ENCODE measurements at regions not wholly inside any gene's neighbourhood (a gene's known extent, or its start where the extent isn't known, plus 50 kb on each side); places are given as distances from the start of the nearest gene placed in this dataset.
"Not testable (repeated sequence)": the region's sequence is repeated elsewhere in the genome, so short reads cannot be mapped to it uniquely, and the experiment has no call there.

DNA sequence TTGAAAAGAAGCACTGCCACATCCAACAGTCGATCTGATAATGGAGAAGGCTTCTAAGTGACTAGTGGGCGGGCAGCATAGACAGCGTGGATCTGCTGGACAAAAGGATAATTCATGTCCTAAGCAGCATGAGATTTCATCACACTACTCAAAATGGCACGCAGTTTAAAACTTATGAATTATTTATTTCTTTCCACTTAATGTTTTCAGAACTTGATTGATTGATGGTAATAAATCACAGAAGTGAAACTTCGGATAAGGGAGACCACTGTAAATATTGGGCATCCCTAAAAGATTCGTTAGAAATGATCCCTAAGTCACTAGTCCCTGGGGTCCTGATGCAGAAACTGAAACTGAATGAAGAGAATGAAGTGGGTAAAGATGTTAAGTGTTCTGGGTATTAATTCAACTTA, 93.0 kb upstream of the ANK2 start:
- Histone ChIP-seq H3K27me3 (no peaks in the 10 kb centered on the region), H3K4me3 (no peak overlapping the region)
- no peak for DNase-seq

DNA sequence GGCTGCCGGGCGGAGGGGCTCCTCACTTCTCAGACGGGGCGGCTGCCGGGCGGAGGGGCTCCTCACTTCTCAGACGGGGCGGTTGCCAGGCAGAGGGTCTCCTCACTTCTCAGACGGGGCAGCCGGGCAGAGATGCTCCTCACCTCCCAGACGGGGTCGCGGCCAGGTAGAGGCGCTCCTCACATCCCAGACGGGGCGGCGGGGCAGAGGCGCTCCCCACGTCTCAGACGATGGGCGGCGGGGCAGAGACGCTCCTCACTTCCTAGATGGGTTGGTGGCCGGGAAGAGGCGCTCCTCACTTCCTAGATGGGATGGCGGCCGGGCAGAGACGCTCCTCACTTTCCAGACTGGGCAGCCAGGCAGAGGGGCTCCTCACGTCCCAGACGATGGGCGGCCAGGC, 91.7 kb upstream of the ANK2 start:
- H3K4me3 ChIP-seq; DNase-seq; H3K27me3 ChIP-seq; H3K4me1 ChIP-seq; H3K9me3 ChIP-seq; H3K36me3 ChIP-seq; H3K27ac ChIP-seq; intact Hi-C loops (cut with DNase I; ENCODE audit: low total_unique reads): not testable (repeated sequence)
- 91 to 99% (median 96%) methylated on average over 18 to 23 of the region's 31 CpGs for WGBS, 5 donors

More for the DNA sequence above, 93.0 kb upstream of the ANK2 start:
- no peak for TF ChIP-seq EP300 (IDR thresholded peaks at IDR 0.05)
- TF ChIP-seq, protein P1, sequence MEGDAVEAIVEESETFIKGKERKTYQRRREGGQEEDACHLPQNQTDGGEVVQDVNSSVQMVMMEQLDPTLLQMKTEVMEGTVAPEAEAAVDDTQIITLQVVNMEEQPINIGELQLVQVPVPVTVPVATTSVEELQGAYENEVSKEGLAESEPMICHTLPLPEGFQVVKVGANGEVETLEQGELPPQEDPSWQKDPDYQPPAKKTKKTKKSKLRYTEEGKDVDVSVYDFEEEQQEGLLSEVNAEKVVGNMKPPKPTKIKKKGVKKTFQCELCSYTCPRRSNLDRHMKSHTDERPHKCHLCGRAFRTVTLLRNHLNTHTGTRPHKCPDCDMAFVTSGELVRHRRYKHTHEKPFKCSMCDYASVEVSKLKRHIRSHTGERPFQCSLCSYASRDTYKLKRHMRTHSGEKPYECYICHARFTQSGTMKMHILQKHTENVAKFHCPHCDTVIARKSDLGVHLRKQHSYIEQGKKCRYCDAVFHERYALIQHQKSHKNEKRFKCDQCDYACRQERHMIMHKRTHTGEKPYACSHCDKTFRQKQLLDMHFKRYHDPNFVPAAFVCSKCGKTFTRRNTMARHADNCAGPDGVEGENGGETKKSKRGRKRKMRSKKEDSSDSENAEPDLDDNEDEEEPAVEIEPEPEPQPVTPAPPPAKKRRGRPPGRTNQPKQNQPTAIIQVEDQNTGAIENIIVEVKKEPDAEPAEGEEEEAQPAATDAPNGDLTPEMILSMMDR (IDR thresholded peaks at IDR 0.05), result no peak
- TF ChIP-seq POLR2AphosphoS5 (IDR thresholded peaks at IDR 0.05), result no peak
- TF ChIP-seq POLR2A (IDR thresholded peaks at IDR 0.05), result no peak
- H3K36me3 ChIP-seq, result no peaks in the 10 kb centered on the region
- H3K27ac ChIP-seq, result no peak overlapping the region
- intact Hi-C loops (cut with DNase I; ENCODE audit: low total_unique reads), result no loop called here
- WGBS, 5 donors, result 71 to 75% (median 73%) methylated on average over 6 of the region's 6 CpGs
- H3K9me3 ChIP-seq, result no peaks in the 10 kb centered on the region
- H3K4me1 ChIP-seq, result peaks cover 0 to 3% (median under 1%) of the 10 kb centered on the region in 4 donors

DNA sequence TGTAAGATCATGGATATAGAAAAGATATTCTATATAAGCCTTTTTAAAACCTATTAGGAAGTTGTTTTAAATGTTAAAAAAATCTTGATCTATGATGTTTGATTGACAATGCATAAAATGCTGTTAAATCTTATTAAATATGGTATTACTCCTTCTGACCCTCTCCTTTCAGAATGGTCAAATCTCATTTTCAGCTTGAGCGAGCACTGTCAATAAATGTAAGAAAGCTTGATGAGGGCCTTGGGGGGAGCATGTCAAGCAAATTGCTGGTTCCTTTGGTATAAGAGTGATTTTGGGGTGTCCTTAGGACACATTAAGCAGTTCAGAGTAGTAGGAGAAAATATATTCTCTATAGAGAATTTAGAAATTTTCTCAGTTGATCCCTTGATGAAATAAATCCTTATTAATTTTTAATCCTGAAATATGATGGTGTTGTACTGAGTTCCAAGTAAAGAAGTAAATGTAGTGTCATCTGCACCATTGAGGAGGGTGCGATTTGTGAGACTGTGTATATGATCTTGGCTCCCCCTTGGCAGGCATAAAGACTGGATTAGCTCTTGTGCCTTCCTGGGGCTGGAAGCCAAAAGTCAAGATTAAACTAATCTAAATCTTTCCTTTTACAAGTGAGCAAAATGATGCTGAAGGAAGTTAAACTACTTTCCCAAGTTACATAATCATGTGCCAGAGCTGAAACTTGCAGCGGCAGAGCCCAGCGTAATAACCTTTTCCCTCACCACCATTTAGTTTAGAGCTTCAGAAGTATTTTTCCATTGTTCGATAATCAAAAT, 82.6 kb upstream of the ANK2 start:
- intact Hi-C loops (cut with DNase I; ENCODE audit: low total_unique reads), result no loop called here
- DNase-seq, result no peak

DNA sequence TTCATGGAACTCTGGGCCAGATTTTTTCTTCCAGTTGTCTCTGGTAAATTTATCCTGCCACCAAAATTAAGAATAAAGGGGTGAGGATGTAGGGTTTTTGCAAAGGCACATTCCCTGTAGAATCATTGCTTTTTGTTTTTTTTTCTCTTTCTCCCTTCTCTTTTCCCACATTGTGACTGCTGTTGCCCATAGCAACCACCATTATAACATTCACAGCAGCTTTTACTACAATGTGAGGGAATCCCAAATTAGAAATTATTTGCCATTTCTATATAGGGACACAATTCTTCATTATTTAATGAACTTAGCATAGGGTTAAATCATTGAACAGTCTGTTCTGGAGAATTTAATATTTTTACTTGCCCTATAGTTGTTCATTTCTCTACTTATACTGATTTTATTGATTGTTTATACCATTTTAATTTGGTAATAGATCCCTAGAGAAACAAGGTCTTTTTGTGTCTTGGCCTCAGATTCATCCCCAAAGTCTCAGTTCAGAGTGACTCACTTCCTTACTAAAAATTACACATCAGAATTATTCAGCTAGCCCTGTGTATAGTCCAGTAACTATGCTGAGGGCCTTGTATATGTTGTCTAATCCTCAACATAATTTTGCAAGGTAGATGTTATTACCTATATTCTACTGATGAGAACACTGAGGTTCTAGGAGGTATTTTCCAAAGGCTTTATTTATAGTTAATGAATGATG, 80.8 kb upstream of the ANK2 start:
- intact Hi-C loops (cut with DNase I; ENCODE audit: low total_unique reads), result no loop called here
- Histone ChIP-seq H3K4me3 (no peak overlapping the region), H3K4me1 (no peaks in the 10 kb centered on the region), H3K27me3 (no peaks in the 10 kb centered on the region), H3K9me3 (peaks cover 0 to 7% (median 2%) of the 10 kb centered on the region in 4 donors), H3K36me3 (no peaks in the 10 kb centered on the region), H3K27ac (no peak overlapping the region)
- DNase-seq, result no peak
- no peak for TF ChIP-seq POLR2AphosphoS5 (IDR thresholded peaks at IDR 0.05)
- TF ChIP-seq POLR2A (IDR thresholded peaks at IDR 0.05), result no peak
- no peak for TF ChIP-seq EP300 (IDR thresholded peaks at IDR 0.05)
- TF ChIP-seq, protein P1 (IDR thresholded peaks at IDR 0.05), result no peak

More for the DNA sequence above, 82.6 kb upstream of the ANK2 start:
- Histone ChIP-seq H3K4me1 (no peaks in the 10 kb centered on the region), H3K27ac (no peak overlapping the region), H3K36me3 (no peaks in the 10 kb centered on the region), H3K4me3 (no peak overlapping the region), H3K27me3 (no peaks in the 10 kb centered on the region), H3K9me3 (peaks cover 0 to 7% (median 2%) of the 10 kb centered on the region in 4 donors)
- no peak for TF ChIP-seq POLR2AphosphoS5 (IDR thresholded peaks at IDR 0.05)
- TF ChIP-seq, protein P1 (IDR thresholded peaks at IDR 0.05), result no peak
- TF ChIP-seq EP300 (IDR thresholded peaks at IDR 0.05), result no peak
- no peak for TF ChIP-seq POLR2A (IDR thresholded peaks at IDR 0.05)
- 51 to 76% (median 73%) methylated on average over 5 of the region's 5 CpGs for WGBS, 5 donors

DNA sequence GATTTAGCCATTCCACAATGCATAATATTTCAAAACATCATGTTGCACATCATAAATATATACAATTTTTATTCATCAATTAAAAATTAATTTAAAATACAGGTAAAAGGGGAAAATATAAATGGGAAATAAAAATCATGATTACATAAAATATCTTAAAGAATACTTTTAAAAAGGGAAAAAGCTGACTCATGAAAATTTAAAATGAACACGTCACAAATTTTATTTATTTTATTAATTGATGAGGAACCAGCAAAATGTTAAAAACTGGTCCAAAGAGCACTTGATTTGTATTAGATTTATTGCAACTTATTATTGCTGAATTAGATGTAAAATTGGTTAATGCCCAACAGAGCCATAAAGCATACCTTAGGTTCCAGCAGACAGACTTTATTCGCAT, 78.5 kb upstream of the ANK2 start:
- Histone ChIP-seq H3K36me3 (no peaks in the 10 kb centered on the region), H3K27me3 (no peaks in the 10 kb centered on the region), H3K9me3 (no peaks in the 10 kb centered on the region), H3K4me3 (no peak overlapping the region), H3K4me1 (no peaks in the 10 kb centered on the region), H3K27ac (no peak overlapping the region)
- intact Hi-C loops (cut with DNase I; ENCODE audit: low total_unique reads), result no loop called here
- 91 to 99% (median 95%) methylated on average over 2 of the region's 2 CpGs for WGBS, 5 donors
- TF ChIP-seq EP300 (IDR thresholded peaks at IDR 0.05) (no peak), POLR2AphosphoS5 (IDR thresholded peaks at IDR 0.05) (no peak), POLR2A (IDR thresholded peaks at IDR 0.05) (no peak)
- TF ChIP-seq, protein P1 (IDR thresholded peaks at IDR 0.05), result no peak
- DNase-seq, result no peak
